Cardiac muscle cell (in vitro differentiated cells and primary cell): ENCODE measurements at regions not wholly inside any gene's neighbourhood (a gene's known extent, or its start where the extent isn't known, plus 50 kb on each side); places are given as distances from the start of the nearest gene placed in this dataset.
"Not testable (repeated sequence)": the region's sequence is repeated elsewhere in the genome, so short reads cannot be mapped to it uniquely, and the experiment has no call there.

Experiments used
- DNase-seq, 2 donors: peaks; one replicate each; pipeline versions ENCODE4 v3.0.0 to v3.0.0-alpha.2; 2010 to 2017; ENCODE audit warnings: low read depth in 1 of 2, low spot score in 1 of 2
- H3K27ac ChIP-seq: fragments of 200-600 bp; sonication (generic); 2 replicates; pipeline ENCODE4 v1.5.1; 2016
- H3K27me3 ChIP-seq: fragments of 200-600 bp; sonication (generic); 2 replicates; pipeline ENCODE4 v1.6.0; 2016; ENCODE audit warnings: control low read depth
- H3K36me3 ChIP-seq: fragments of 200-600 bp; sonication (generic); 2 replicates; pipeline ENCODE4 v1.5.1; 2016; ENCODE audit warnings: control low read depth
- H3K4me1 ChIP-seq: fragments of 200-600 bp; sonication (generic); 2 replicates; pipeline ENCODE4 v1.8.1; 2017; ENCODE audit warnings: low read depth, mild to moderate bottlenecking, mixed run types
- H3K4me3 ChIP-seq: fragments of 200-600 bp; sonication (generic); 2 replicates; pipeline ENCODE4 v1.5.1; 2016; ENCODE audit warnings: mild to moderate bottlenecking
- H3K9me3 ChIP-seq: fragments of 200-600 bp; sonication (generic); 2 replicates; pipeline ENCODE4 v1.5.1; 2017; ENCODE audit warnings: low read depth, mild to moderate bottlenecking, control low read depth
- CTCF ChIP-seq: IDR thresholded peaks from 2 replicates; pipeline ENCODE4 v1.5.1; 2012; ENCODE audit warnings: low read depth, mild to moderate bottlenecking, low read length

- TF ChIP-seq CTCF, result no peak
- H3K9me3 ChIP-seq, result no peaks in the 10 kb centered on the region
- H3K27ac ChIP-seq, result no peak overlapping the region
- no peak for DNase-seq
- H3K4me1 ChIP-seq, result peaks cover 9% of the 10 kb centered on the region
- no peaks in the 10 kb centered on the region for H3K27me3 ChIP-seq
- H3K4me3 ChIP-seq, result no peak overlapping the region
- no peaks in the 10 kb centered on the region for H3K36me3 ChIP-seq
Observed at GRCh38 chr5:83800201-83800600, 79.5 kb upstream of the HAPLN1 start.

- H3K4me1 ChIP-seq, H3K36me3 ChIP-seq, H3K4me3 ChIP-seq, H3K27me3 ChIP-seq, H3K9me3 ChIP-seq, DNase-seq, H3K27ac ChIP-seq: not testable (repeated sequence)
Observed at GRCh38 chr5:83799020-83799419, 78.4 kb upstream of the HAPLN1 start.

- no peaks in the 10 kb centered on the region for H3K36me3 ChIP-seq
- peak overlapping the region; percentile 74 for H3K27ac ChIP-seq
- H3K4me1 ChIP-seq, result peaks cover 35% of the 10 kb centered on the region
- DNase-seq, result peak in 1 of 2 donors; percentile 27
- no peaks in the 10 kb centered on the region for H3K9me3 ChIP-seq
- no peaks in the 10 kb centered on the region for H3K27me3 ChIP-seq
- no peak overlapping the region for H3K4me3 ChIP-seq
- TF ChIP-seq CTCF, result no peak
Observed at GRCh38 chr5:83789371-83789770, 68.7 kb upstream of the HAPLN1 start.

- H3K27ac ChIP-seq, result peak overlapping the region; percentile 54
- H3K36me3 ChIP-seq, result no peaks in the 10 kb centered on the region
- peaks cover 35% of the 10 kb centered on the region for H3K4me1 ChIP-seq
- DNase-seq, result no peak
- no peak for TF ChIP-seq CTCF
- no peaks in the 10 kb centered on the region for H3K9me3 ChIP-seq
- no peaks in the 10 kb centered on the region for H3K27me3 ChIP-seq
- no peak overlapping the region for H3K4me3 ChIP-seq
Observed at GRCh38 chr5:83787631-83788030, 67.0 kb upstream of the HAPLN1 start.

GRCh38 chr5:83785176-83785668, 64.6 kb upstream of the HAPLN1 start:
- H3K4me3 ChIP-seq, result no peak overlapping the region
- no peak overlapping the region for H3K27ac ChIP-seq
- H3K9me3 ChIP-seq, result no peaks in the 10 kb centered on the region
- no peak for TF ChIP-seq CTCF
- DNase-seq, result no peak
- no peaks in the 10 kb centered on the region for H3K36me3 ChIP-seq
- H3K27me3 ChIP-seq, result no peaks in the 10 kb centered on the region
- peaks cover 31% of the 10 kb centered on the region for H3K4me1 ChIP-seq

GRCh38 chr5:83780699-83781350, 60.2 kb upstream of the HAPLN1 start:
- no peaks in the 10 kb centered on the region for H3K4me1 ChIP-seq
- DNase-seq, result no peak
- no peaks in the 10 kb centered on the region for H3K36me3 ChIP-seq
- TF ChIP-seq CTCF, result no peak
- no peak overlapping the region for H3K27ac ChIP-seq
- no peak overlapping the region for H3K4me3 ChIP-seq
- H3K9me3 ChIP-seq, result no peaks in the 10 kb centered on the region
- no peaks in the 10 kb centered on the region for H3K27me3 ChIP-seq
